Left renal cortex interstitium (tissue), 4 donors: ENCODE measurements at regions not wholly inside any gene's neighbourhood (a gene's known extent, or its start where the extent isn't known, plus 50 kb on each side); places are given as distances from the start of the nearest gene placed in this dataset.
A peak's percentile ranks its signal among the peaks of the same experiment; 100 is the strongest.

Experiments used
- DNase-seq, 4 donors: peaks; one replicate each; pipeline ENCODE4 v3.0.0-alpha.2; 2013; ENCODE audit warnings: low read depth in 4 of 4, low spot score in 2 of 4, missing footprints in 1 of 4

GRCh38 chr12:4857472-4858291 is 52.0 kb upstream of the KCNA1 start:
- DNase-seq = peak in 3 of 4 donors; percentile 50 to 80 (median 65)

- DNase-seq = peak in 1 of 4 donors; percentile 24
Measured at GRCh38 chr12:4858386-4858785, 51.3 kb upstream of the KCNA1 start.

- no peak for DNase-seq
Measured at GRCh38 chr12:4859478-4860210, 50.1 kb upstream of the KCNA1 start.
